ENCODE measurements at regions not wholly inside any gene's neighbourhood (a gene's known extent, or its start where the extent isn't known, plus 50 kb on each side); places are given as distances from the start of the nearest gene placed in this dataset.
"Not testable (repeated sequence)": the region's sequence is repeated elsewhere in the genome, so short reads cannot be mapped to it uniquely, and the experiment has no call there.

- TF ChIP-seq, protein P1, sequence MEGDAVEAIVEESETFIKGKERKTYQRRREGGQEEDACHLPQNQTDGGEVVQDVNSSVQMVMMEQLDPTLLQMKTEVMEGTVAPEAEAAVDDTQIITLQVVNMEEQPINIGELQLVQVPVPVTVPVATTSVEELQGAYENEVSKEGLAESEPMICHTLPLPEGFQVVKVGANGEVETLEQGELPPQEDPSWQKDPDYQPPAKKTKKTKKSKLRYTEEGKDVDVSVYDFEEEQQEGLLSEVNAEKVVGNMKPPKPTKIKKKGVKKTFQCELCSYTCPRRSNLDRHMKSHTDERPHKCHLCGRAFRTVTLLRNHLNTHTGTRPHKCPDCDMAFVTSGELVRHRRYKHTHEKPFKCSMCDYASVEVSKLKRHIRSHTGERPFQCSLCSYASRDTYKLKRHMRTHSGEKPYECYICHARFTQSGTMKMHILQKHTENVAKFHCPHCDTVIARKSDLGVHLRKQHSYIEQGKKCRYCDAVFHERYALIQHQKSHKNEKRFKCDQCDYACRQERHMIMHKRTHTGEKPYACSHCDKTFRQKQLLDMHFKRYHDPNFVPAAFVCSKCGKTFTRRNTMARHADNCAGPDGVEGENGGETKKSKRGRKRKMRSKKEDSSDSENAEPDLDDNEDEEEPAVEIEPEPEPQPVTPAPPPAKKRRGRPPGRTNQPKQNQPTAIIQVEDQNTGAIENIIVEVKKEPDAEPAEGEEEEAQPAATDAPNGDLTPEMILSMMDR (conservative IDR thresholded peaks at IDR 0.05) = not testable (repeated sequence)
- not testable (repeated sequence) for TF ChIP-seq ZFX (IDR thresholded peaks at IDR 0.05)
Measured at GRCh38 chr5:39687924-39688323, 263.1 kb upstream of the DAB2 start.
